Testis (tissue), 2 donors: ENCODE measurements at regions not wholly inside any gene's neighbourhood (a gene's known extent, or its start where the extent isn't known, plus 50 kb on each side); places are given as distances from the start of the nearest gene placed in this dataset.

Experiments used
- CTCF ChIP-seq, 3 experiments: fragments of 450-650 bp in 2 of 3; fragments of 200-600 bp in 1 of 3; sonication (generic) in 1 of 3; IDR thresholded peaks; one replicate each; pipeline ENCODE4 v1.5.1; 2016 to 2019; ENCODE audit warnings: antibody characterized with exemption in 3 of 3, mild to moderate bottlenecking in 2 of 3, moderate library complexity in 1 of 3
- POLR2A ChIP-seq: fragments of 450-650 bp; IDR thresholded peaks from one replicate; pipeline ENCODE4 v1.6.1; 2017; ENCODE audit warnings: antibody characterized with exemption, mild to moderate bottlenecking, moderate library complexity

GRCh38 chr14:44010595-44010994, 496.5 kb downstream of the FSCB start:
- no peak for TF ChIP-seq CTCF (IDR thresholded peaks at IDR 0.05)
- no peak for TF ChIP-seq POLR2A
